ENCODE measurements at regions not wholly inside any gene's neighbourhood (a gene's known extent, or its start where the extent isn't known, plus 50 kb on each side); places are given as distances from the start of the nearest gene placed in this dataset.
"Not testable (repeated sequence)": the region's sequence is repeated elsewhere in the genome, so short reads cannot be mapped to it uniquely, and the experiment has no call there.

GRCh38 chr4:187750652-187751051 lies 244.9 kb upstream of the ZFP42 start:
- not testable (repeated sequence) for H3K9ac ChIP-seq (ENCODE audit: low read depth, low read length); H3K27me3 ChIP-seq (ENCODE audit: insufficient read depth, low read length); H3K4me3 ChIP-seq (ENCODE audit: low read length); H3K36me3 ChIP-seq (ENCODE audit: insufficient read depth, low read length); H3K27ac ChIP-seq (ENCODE audit: low read depth, low read length); H3K4me1 ChIP-seq (ENCODE audit: insufficient read depth, low read length)
- 93% methylated on average over 1 of the region's 1 CpG for WGBS
- H3K9me3 ChIP-seq (ENCODE audit: insufficient read depth, low read depth, low read length): peaks cover 17% of the 10 kb centered on the region

DNA sequence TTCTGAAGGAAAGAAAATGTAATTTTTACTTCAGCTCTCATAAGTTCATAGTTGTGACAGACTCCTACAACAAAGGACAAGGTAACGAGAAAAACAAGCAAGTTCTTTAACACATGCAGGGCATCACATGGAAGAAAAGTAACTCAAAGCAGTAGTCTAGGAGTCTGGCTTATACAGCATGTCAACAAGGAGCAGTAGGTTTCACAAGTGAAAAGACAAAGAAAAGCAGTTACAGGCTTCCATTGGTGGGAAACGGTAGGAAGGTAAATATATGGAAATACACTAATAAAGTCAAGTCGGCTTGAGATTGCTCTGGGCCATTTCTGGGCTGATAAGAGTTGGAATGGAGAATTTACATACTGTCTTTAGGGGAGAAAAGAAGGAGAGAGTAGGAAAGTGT lies 228.4 kb upstream of the ZFP42 start:
- Histone ChIP-seq H3K27ac (ENCODE audit: low read depth, low read length) (no peak overlapping the region), H3K9me3 (ENCODE audit: insufficient read depth, low read depth, low read length) (no peaks in the 10 kb centered on the region), H3K9ac (ENCODE audit: low read depth, low read length) (no peak overlapping the region), H3K4me1 (ENCODE audit: insufficient read depth, low read length) (0 out of 2 replicates have a peak, but pooled peaks cover 3% of the 10 kb centered on the region), H3K4me3 (ENCODE audit: low read length) (no peak overlapping the region), H3K27me3 (ENCODE audit: insufficient read depth, low read length) (no peaks in the 10 kb centered on the region), H3K36me3 (ENCODE audit: insufficient read depth, low read length) (no peaks in the 10 kb centered on the region)
- 80% methylated on average over 3 of the region's 3 CpGs for WGBS

DNA sequence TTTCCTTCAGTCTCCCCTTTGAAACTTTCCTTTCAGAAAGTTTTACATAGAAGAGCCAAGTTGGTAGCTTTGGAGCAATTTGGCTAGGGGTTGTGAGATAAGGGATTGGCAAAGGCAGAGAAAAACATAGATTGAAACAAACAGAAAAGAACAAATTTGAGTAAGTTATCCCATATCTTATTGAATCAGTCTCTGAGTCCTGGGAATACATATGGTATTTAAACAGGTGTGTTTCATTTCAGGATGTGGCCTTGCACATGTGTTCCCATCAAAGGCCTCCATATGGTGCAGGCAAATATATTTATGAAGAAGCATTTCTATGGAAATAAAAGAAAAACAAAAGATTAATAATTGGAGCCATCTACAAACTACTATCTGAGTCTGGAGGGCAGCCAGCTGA lies 227.9 kb upstream of the ZFP42 start:
- 0 out of 2 replicates have a peak, but pooled peaks cover 3% of the 10 kb centered on the region for H3K4me1 ChIP-seq (ENCODE audit: insufficient read depth, low read length)
- no peak overlapping the region for H3K9ac ChIP-seq (ENCODE audit: low read depth, low read length)
- no peak overlapping the region for H3K27ac ChIP-seq (ENCODE audit: low read depth, low read length)
- H3K36me3 ChIP-seq (ENCODE audit: insufficient read depth, low read length): no peaks in the 10 kb centered on the region
- H3K9me3 ChIP-seq (ENCODE audit: insufficient read depth, low read depth, low read length): no peaks in the 10 kb centered on the region
- no peak overlapping the region for H3K4me3 ChIP-seq (ENCODE audit: low read length)
- H3K27me3 ChIP-seq (ENCODE audit: insufficient read depth, low read length): no peaks in the 10 kb centered on the region

- 0 out of 2 replicates have a peak, but pooled peaks cover 3% of the 10 kb centered on the region for H3K4me1 ChIP-seq (ENCODE audit: insufficient read depth, low read length)
- no peaks in the 10 kb centered on the region for H3K36me3 ChIP-seq (ENCODE audit: insufficient read depth, low read length)
- H3K4me3 ChIP-seq (ENCODE audit: low read length): no peak overlapping the region
- H3K27ac ChIP-seq (ENCODE audit: low read depth, low read length): no peak overlapping the region
- WGBS: 90% methylated on average over 8 of the region's 8 CpGs
- no peaks in the 10 kb centered on the region for H3K9me3 ChIP-seq (ENCODE audit: insufficient read depth, low read depth, low read length)
- no peak overlapping the region for H3K9ac ChIP-seq (ENCODE audit: low read depth, low read length)
- H3K27me3 ChIP-seq (ENCODE audit: insufficient read depth, low read length): no peaks in the 10 kb centered on the region
These were observed 225.2 kb upstream of the ZFP42 start for GRCh38 chr4:187770345-187770744.

DNA sequence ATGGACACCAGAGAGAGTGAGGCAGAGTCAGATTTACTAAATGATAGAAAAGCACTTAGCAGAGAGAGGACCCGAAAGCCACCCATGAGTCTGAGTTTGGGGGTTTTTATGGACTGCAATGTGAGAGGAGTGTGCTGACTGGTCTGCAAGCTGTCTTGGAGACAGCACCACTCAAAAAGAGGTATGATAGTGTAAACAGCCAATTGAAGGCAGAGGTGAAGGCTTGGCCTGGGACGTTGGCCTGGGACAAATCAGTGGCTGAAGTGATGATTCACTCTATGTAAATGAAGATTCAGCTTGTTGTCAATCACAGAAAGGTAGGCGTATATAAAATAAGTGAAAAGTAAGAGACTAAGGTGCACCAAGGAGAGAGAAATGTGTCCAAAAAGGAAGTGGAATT lies 217.6 kb upstream of the ZFP42 start:
- Histone ChIP-seq H3K27me3 (ENCODE audit: insufficient read depth, low read length) (no peaks in the 10 kb centered on the region), H3K4me1 (ENCODE audit: insufficient read depth, low read length) (peaks cover 6% of the 10 kb centered on the region; the same call in 1 of the 2 replicates), H3K27ac (ENCODE audit: low read depth, low read length) (no peak overlapping the region), H3K4me3 (ENCODE audit: low read length) (no peak overlapping the region), H3K9me3 (ENCODE audit: insufficient read depth, low read depth, low read length) (peaks cover 10% of the 10 kb centered on the region), H3K36me3 (ENCODE audit: insufficient read depth, low read length) (no peaks in the 10 kb centered on the region), H3K9ac (ENCODE audit: low read depth, low read length) (no peak overlapping the region)
- 86% methylated on average over 3 of the region's 3 CpGs for WGBS

DNA sequence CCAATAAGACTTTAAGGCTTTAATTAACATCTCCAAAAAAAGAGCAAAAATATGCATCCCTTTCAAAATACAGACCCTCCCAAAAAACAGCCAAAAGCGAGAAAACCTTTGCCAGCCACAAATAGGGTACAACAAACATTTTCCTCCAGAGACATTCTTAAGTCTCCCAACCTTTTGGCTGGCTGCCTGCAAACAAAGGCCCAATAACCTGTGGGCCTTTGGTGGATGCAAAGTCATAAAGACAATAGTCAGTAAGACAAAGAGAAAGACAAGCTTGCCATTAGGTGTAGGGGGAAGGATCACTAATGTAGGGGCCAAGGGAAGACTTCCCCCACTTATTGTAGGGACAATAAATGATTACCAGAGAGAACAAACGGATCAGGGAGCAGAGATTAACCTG lies 215.5 kb upstream of the ZFP42 start:
- Histone ChIP-seq H3K9me3 (ENCODE audit: insufficient read depth, low read depth, low read length) (peaks cover 10% of the 10 kb centered on the region), H3K27ac (ENCODE audit: low read depth, low read length) (no peak overlapping the region), H3K9ac (ENCODE audit: low read depth, low read length) (no peak overlapping the region), H3K36me3 (ENCODE audit: insufficient read depth, low read length) (no peaks in the 10 kb centered on the region), H3K27me3 (ENCODE audit: insufficient read depth, low read length) (no peaks in the 10 kb centered on the region), H3K4me1 (ENCODE audit: insufficient read depth, low read length) (peaks cover 6% of the 10 kb centered on the region; the same call in 1 of the 2 replicates), H3K4me3 (ENCODE audit: low read length) (no peak overlapping the region)
- 91% methylated on average over 2 of the region's 2 CpGs for WGBS

DNA sequence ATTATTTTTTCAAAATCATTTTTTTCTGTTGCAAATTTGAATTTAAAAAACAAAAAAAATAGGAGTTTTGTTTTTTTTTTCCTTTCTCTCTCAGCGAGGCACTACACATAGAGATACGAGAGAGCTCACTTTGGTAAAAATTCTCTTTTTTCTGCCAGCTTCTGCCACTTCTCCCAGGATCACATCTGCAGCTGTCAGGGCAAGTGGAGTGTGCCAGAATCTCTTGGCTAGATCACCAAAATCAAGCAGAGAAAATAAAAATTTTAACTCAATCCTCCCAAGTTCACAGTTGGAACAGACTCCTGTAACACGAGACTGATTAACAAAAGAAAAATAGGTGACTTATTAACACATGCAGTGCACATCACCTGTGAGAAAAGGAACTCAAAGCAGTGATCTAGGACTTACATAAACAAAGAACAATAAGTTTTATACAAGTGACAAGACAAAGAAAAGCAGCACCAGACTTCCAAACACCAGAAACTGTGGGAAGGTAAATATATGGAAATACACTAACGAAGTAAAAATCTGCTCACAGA lies 213.2 kb upstream of the ZFP42 start:
- Histone ChIP-seq H3K9me3 (ENCODE audit: insufficient read depth, low read depth, low read length) (peaks cover 10% of the 10 kb centered on the region), H3K9ac (ENCODE audit: low read depth, low read length) (no peak overlapping the region), H3K36me3 (ENCODE audit: insufficient read depth, low read length) (no peaks in the 10 kb centered on the region), H3K27me3 (ENCODE audit: insufficient read depth, low read length) (no peaks in the 10 kb centered on the region), H3K27ac (ENCODE audit: low read depth, low read length) (no peak overlapping the region), H3K4me3 (ENCODE audit: low read length) (no peak overlapping the region), H3K4me1 (ENCODE audit: insufficient read depth, low read length) (peaks cover 6% of the 10 kb centered on the region; the same call in 1 of the 2 replicates)
- WGBS: 94% methylated on average over 4 of the region's 4 CpGs

DNA sequence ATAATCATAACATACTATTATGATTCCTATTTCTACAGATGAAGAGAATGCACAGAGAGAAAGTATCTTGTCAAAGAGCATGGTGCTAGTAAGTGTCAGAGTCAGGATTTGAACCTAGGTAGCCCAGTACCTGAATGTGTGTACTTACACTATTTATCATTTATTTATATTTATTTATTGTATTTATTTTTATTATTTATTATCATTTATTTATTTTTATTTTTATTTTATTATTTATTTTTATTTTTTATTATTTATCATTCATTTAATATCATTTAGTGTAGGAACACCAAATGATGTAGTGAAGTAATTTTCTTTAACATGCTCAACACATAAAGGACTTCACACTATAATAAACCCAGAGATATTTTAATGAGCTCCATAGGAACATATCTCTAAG lies 209.4 kb upstream of the ZFP42 start:
- Histone ChIP-seq H3K27me3 (ENCODE audit: insufficient read depth, low read length) (no peaks in the 10 kb centered on the region), H3K36me3 (ENCODE audit: insufficient read depth, low read length) (no peaks in the 10 kb centered on the region), H3K4me3 (ENCODE audit: low read length) (no peak overlapping the region)

DNA sequence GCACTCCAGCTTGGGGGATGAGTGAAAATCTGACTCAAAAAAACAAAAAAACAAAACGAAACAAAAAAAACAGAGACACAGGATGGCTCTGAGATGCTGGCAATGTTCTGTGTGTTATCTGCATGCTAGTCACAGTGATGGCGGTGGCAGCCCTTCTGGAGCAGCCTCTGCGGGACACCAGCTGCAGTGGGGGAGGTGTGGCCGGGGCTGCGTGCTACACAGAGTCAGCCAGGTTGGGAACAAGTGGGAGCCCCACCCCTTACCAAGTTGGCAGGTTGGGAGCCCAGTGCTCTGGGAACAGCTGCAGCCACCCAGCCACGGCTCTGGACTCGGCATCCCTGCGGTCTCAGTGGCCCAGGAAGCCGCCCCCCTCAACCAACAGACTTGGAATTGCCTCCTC lies 206.5 kb upstream of the ZFP42 start:
- Histone ChIP-seq H3K27ac (ENCODE audit: low read depth, low read length) (no peak overlapping the region), H3K4me3 (ENCODE audit: low read length) (no peak overlapping the region), H3K36me3 (ENCODE audit: insufficient read depth, low read length) (no peaks in the 10 kb centered on the region), H3K27me3 (ENCODE audit: insufficient read depth, low read length) (no peaks in the 10 kb centered on the region), H3K4me1 (ENCODE audit: insufficient read depth, low read length) (no peaks in the 10 kb centered on the region), H3K9me3 (ENCODE audit: insufficient read depth, low read depth, low read length) (peaks cover 14% of the 10 kb centered on the region), H3K9ac (ENCODE audit: low read depth, low read length) (no peak overlapping the region)
- WGBS: 94% methylated on average over 9 of the region's 9 CpGs

More for the DNA sequence above, 209.4 kb upstream of the ZFP42 start:
- H3K9me3 ChIP-seq (ENCODE audit: insufficient read depth, low read depth, low read length): peaks cover 14% of the 10 kb centered on the region
- no peaks in the 10 kb centered on the region for H3K4me1 ChIP-seq (ENCODE audit: insufficient read depth, low read length)
- no peak overlapping the region for H3K9ac ChIP-seq (ENCODE audit: low read depth, low read length)
- H3K27ac ChIP-seq (ENCODE audit: low read depth, low read length): no peak overlapping the region

GRCh38 chr4:187795737-187796136 lies 199.8 kb upstream of the ZFP42 start:
- Histone ChIP-seq H3K9ac (ENCODE audit: low read depth, low read length) (no peak overlapping the region), H3K27ac (ENCODE audit: low read depth, low read length) (no peak overlapping the region), H3K9me3 (ENCODE audit: insufficient read depth, low read depth, low read length) (peaks cover 4% of the 10 kb centered on the region; the same call in 1 of the 2 replicates), H3K4me1 (ENCODE audit: insufficient read depth, low read length) (no peaks in the 10 kb centered on the region; the same call in 1 of the 2 replicates), H3K27me3 (ENCODE audit: insufficient read depth, low read length) (no peaks in the 10 kb centered on the region), H3K4me3 (ENCODE audit: low read length) (no peak overlapping the region), H3K36me3 (ENCODE audit: insufficient read depth, low read length) (no peaks in the 10 kb centered on the region)

GRCh38 chr4:187798385-187798784 lies 197.2 kb upstream of the ZFP42 start:
- H3K4me1 ChIP-seq (ENCODE audit: insufficient read depth, low read length): no peaks in the 10 kb centered on the region; the same call in 1 of the 2 replicates
- no peaks in the 10 kb centered on the region for H3K27me3 ChIP-seq (ENCODE audit: insufficient read depth, low read length)
- H3K9ac ChIP-seq (ENCODE audit: low read depth, low read length): no peak overlapping the region
- no peaks in the 10 kb centered on the region for H3K36me3 ChIP-seq (ENCODE audit: insufficient read depth, low read length)
- H3K27ac ChIP-seq (ENCODE audit: low read depth, low read length): no peak overlapping the region
- H3K9me3 ChIP-seq (ENCODE audit: insufficient read depth, low read depth, low read length): peaks cover 3% of the 10 kb centered on the region; the same call in 1 of the 2 replicates
- no peak overlapping the region for H3K4me3 ChIP-seq (ENCODE audit: low read length)
- WGBS: 85% methylated on average over 8 of the region's 8 CpGs

GRCh38 chr4:187799735-187800134 lies 195.8 kb upstream of the ZFP42 start:
- Histone ChIP-seq H3K9me3 (ENCODE audit: insufficient read depth, low read depth, low read length) (peaks cover 4% of the 10 kb centered on the region; the same call in 1 of the 2 replicates), H3K9ac (ENCODE audit: low read depth, low read length) (no peak overlapping the region), H3K27me3 (ENCODE audit: insufficient read depth, low read length) (no peaks in the 10 kb centered on the region), H3K4me3 (ENCODE audit: low read length) (no peak overlapping the region), H3K27ac (ENCODE audit: low read depth, low read length) (no peak overlapping the region), H3K36me3 (ENCODE audit: insufficient read depth, low read length) (no peaks in the 10 kb centered on the region), H3K4me1 (ENCODE audit: insufficient read depth, low read length) (no peaks in the 10 kb centered on the region; the same call in 1 of the 2 replicates)
- WGBS: 91% methylated on average over 2 of the region's 2 CpGs

All from HUES64 (cell line).